Coronary artery (tissue), 2 donors: ENCODE measurements at regions not wholly inside any gene's neighbourhood (a gene's known extent, or its start where the extent isn't known, plus 50 kb on each side); places are given as distances from the start of the nearest gene placed in this dataset.

Experiments used
- DNase-seq: peaks from one replicate; pipeline ENCODE4 v3.0.0-alpha.2; 2017; ENCODE audit warnings: low spot score
- H3K27ac ChIP-seq, 2 donors: fragments of 200-600 bp; sonication (generic); one replicate each; pipeline ENCODE4 v1.5.1; 2016 to 2019
- H3K4me3 ChIP-seq: fragments of 200-600 bp; sonication (generic); 2 replicates; pipeline ENCODE4 v1.5.1; 2016; ENCODE audit warnings: mild to moderate bottlenecking, moderate library complexity
- TF ChIP-seq, protein P1 (sequence below): fragments of 200-600 bp; sonication (generic); IDR thresholded peaks from one replicate; pipeline ENCODE4 v1.5.1; 2019; ENCODE audit warnings: antibody characterized with exemption

- H3K4me3 ChIP-seq: no peak overlapping the region
- no peak for DNase-seq
- TF ChIP-seq, protein P1, sequence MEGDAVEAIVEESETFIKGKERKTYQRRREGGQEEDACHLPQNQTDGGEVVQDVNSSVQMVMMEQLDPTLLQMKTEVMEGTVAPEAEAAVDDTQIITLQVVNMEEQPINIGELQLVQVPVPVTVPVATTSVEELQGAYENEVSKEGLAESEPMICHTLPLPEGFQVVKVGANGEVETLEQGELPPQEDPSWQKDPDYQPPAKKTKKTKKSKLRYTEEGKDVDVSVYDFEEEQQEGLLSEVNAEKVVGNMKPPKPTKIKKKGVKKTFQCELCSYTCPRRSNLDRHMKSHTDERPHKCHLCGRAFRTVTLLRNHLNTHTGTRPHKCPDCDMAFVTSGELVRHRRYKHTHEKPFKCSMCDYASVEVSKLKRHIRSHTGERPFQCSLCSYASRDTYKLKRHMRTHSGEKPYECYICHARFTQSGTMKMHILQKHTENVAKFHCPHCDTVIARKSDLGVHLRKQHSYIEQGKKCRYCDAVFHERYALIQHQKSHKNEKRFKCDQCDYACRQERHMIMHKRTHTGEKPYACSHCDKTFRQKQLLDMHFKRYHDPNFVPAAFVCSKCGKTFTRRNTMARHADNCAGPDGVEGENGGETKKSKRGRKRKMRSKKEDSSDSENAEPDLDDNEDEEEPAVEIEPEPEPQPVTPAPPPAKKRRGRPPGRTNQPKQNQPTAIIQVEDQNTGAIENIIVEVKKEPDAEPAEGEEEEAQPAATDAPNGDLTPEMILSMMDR: no peak
- H3K27ac ChIP-seq: no peak overlapping the region
Measured at GRCh38 chr20:57001126-57001767, 265.2 kb downstream of the BMP7 start.

DNA sequence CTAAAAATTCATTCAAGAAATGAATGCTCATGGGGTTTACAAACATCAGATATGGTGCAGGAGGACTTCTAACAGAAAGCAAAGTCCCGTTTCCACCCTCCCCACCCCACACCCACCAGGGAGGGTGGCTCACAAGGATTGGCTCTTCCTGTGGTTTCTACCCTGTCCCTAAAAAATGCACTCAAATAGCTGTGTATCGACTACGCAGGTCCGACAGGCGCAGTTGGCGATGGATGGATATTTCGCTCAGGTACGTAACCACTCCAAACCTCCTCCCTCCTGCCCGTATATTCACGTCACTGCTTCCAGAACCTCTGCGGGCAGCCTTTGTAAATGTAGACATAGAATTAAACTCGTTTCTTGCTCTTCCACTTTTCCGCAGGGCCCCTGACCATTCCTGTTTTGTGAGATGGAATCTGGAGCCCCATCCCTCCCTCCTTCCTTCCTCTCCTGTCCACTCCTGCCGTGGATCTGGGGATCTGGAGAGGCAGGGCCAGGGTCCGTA is 264.3 kb downstream of the BMP7 start:
- TF ChIP-seq, protein P1: no peak
- no peak for DNase-seq

DNA sequence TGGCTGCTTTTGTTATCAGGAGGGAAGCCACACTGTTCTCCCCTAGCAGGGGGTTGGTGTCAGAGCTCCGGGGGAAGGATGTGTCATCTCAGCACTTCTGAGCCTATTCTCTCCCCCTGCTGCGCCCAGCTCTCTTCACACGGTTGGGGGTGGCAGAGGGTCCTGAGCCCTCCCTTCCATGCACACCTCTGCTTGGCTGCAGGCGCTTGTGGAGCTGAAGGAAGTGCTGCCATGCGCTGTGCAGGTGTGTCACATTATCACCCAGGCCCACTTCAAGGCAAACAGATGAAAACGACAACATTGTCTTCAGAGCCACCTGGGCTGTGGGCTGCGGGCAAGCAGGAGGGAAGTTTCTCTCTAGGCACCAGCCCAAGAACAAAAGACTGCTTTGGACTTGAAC is 263.4 kb downstream of the BMP7 start:
- TF ChIP-seq, protein P1: no peak
- no peak for DNase-seq
- H3K27ac ChIP-seq: no peak overlapping the region
- H3K4me3 ChIP-seq: no peak overlapping the region

More for the DNA sequence above, 264.3 kb downstream of the BMP7 start:
- Histone ChIP-seq H3K4me3 (no peak overlapping the region), H3K27ac (no peak overlapping the region)

GRCh38 chr20:57004416-57004815 is 262.0 kb downstream of the BMP7 start:
- no peak overlapping the region for H3K27ac ChIP-seq
- TF ChIP-seq, protein P1: no peak
- no peak for DNase-seq
- no peak overlapping the region for H3K4me3 ChIP-seq

DNA sequence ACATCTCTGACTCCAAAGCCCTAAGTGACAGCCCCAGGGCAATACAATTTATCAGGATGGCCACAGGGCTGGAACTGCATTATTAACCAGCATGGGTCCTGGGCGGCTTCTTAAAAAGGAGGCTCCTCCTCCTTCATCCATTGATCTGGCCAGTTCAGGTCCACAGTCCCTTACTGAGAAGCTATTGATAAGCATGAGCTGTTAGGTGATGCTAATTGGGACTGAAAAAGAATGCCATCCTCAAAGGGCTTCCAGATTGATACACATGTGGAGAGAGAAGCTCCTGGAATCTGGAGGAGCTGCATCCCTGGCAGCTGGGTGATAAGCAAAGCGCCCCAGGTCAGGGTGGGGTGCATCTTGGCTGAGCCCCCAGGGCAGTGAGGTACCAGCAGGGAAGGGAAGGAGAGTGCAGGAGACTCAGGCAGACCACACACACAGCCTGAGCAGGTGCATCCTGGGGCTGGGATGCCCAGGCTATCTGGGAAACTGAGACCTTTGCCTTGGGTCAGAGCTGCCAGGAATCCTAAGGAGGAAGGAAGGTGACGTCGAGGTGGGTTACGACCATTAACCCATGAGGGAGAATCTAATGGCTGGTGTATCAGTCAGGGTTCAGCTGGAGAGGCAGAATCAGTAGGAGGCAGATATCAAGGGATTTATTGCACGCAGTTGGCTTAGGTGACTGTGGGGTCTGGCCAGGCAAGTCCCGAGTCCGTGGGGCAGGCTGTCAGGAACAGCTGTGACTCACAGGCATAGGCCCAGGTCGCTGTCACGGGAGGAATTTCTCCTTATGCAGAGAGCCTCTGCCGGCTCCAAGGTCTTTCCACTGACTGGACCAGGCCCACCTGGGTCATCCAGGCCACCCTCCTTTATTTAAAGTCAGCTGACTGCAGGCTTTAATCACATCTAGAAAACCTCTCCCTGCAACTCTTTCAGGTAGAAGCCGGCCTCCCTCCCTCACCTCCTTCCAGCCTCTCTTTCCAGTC is 261.2 kb downstream of the BMP7 start:
- H3K27ac ChIP-seq: no peak overlapping the region
- TF ChIP-seq, protein P1: no peak
- no peak overlapping the region for H3K4me3 ChIP-seq
- DNase-seq: no peak

- no peak for DNase-seq
- Histone ChIP-seq H3K4me3 (no peak overlapping the region), H3K27ac (no peak overlapping the region)
- TF ChIP-seq, protein P1: no peak
Measured at GRCh38 chr20:57006411-57007170, 259.9 kb downstream of the BMP7 start.
